GM12892 (cell line): ENCODE measurements at regions not wholly inside any gene's neighbourhood (a gene's known extent, or its start where the extent isn't known, plus 50 kb on each side); places are given as distances from the start of the nearest gene placed in this dataset.

ENCODE experiments used
- POLR2A ChIP-seq: IDR thresholded peaks from 2 replicates; pipeline ENCODE4 v1.6.1; 2011; ENCODE audit warnings: low read depth, low read length, control low read depth
- POLR2AphosphoS5 ChIP-seq: IDR thresholded peaks from 2 replicates; pipeline ENCODE4 v1.6.1; 2011; ENCODE audit warnings: low read depth, low read length, control low read depth
- TAF1 ChIP-seq: IDR thresholded peaks from 2 replicates; pipeline ENCODE4 v1.6.1; 2011; ENCODE audit warnings: low read depth, mild to moderate bottlenecking, control low read depth, low read length, borderline replicate concordance

GRCh38 chr20:11261533-11262000 lies 587.8 kb upstream of the JAG1 start:
- TF ChIP-seq TAF1 (no peak), POLR2A (no peak), POLR2AphosphoS5 (no peak)
